ENCODE measurements at regions not wholly inside any gene's neighbourhood (a gene's known extent, or its start where the extent isn't known, plus 50 kb on each side); places are given as distances from the start of the nearest gene placed in this dataset.

DNA sequence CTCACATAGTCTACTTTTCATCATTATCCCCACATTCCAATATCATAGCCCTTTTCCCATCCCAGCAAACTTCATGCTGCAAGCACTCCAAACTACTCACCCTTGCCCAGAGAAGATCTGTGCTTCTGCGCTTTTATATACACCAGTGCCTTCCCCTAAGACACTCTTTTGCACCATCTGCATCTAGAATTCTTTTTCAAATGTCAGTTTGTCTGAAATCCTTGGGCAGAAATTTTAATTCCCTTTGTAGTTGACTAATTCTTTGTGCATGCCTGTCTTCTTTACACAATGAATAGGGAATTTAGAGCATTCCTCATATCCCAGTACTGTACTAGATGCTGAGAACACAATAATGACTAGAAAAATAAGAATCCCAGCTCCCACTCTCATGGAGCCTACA lies 298.9 kb downstream of the KCNN2 start:
- Histone ChIP-seq H3K27ac (no peak overlapping the region), H3K9me3 (no peaks in the 10 kb centered on the region), H3K4me1 (no peaks in the 10 kb centered on the region), H3K4me3 (no peak overlapping the region), H3K27me3 (no peaks in the 10 kb centered on the region), H3K36me3 (no peaks in the 10 kb centered on the region)
- DNase-seq (no peak), ATAC-seq (no peak)
- intact Hi-C loops (cut with DNase I), result no loop called here
- no peak for TF ChIP-seq POLR2A (IDR thresholded peaks at IDR 0.05)
- TF ChIP-seq, protein P1, sequence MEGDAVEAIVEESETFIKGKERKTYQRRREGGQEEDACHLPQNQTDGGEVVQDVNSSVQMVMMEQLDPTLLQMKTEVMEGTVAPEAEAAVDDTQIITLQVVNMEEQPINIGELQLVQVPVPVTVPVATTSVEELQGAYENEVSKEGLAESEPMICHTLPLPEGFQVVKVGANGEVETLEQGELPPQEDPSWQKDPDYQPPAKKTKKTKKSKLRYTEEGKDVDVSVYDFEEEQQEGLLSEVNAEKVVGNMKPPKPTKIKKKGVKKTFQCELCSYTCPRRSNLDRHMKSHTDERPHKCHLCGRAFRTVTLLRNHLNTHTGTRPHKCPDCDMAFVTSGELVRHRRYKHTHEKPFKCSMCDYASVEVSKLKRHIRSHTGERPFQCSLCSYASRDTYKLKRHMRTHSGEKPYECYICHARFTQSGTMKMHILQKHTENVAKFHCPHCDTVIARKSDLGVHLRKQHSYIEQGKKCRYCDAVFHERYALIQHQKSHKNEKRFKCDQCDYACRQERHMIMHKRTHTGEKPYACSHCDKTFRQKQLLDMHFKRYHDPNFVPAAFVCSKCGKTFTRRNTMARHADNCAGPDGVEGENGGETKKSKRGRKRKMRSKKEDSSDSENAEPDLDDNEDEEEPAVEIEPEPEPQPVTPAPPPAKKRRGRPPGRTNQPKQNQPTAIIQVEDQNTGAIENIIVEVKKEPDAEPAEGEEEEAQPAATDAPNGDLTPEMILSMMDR (IDR thresholded peaks at IDR 0.05), result no peak
- 83 to 96% (median 88%) methylated on average over 1 of the region's 1 CpG for WGBS, 4 donors

DNA sequence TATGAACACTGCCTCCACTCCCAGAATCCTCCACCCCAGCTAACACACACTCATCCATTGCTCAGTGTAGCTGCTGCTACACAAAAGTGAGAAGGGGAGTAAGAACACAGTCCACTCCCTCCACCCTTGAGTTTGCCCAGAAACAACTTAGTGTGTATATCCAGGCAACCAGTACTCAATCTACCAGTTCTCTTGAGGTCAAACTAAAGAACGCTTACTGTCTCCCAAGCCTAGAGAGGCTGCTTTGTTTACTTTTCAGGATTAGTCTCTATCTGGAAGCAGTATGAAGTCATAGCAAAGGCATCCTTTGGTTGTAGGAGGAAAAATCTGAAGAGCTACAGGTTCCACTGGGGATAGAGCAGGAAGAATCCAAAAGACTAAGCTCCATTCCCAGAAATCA lies 296.3 kb downstream of the KCNN2 start:
- 41 to 64% (median 51%) methylated on average over 1 of the region's 1 CpG for WGBS, 4 donors
- no peak for DNase-seq
- H3K27me3 ChIP-seq, result no peaks in the 10 kb centered on the region
- intact Hi-C loops (cut with DNase I), result no loop called here
- ATAC-seq, result no peak
- TF ChIP-seq POLR2A (IDR thresholded peaks at IDR 0.05), result no peak
- TF ChIP-seq, protein P1 (IDR thresholded peaks at IDR 0.05), result no peak
- no peaks in the 10 kb centered on the region for H3K9me3 ChIP-seq
- H3K4me3 ChIP-seq, result no peak overlapping the region
- H3K27ac ChIP-seq, result no peak overlapping the region
- H3K36me3 ChIP-seq, result no peaks in the 10 kb centered on the region
- H3K4me1 ChIP-seq, result no peaks in the 10 kb centered on the region

DNA sequence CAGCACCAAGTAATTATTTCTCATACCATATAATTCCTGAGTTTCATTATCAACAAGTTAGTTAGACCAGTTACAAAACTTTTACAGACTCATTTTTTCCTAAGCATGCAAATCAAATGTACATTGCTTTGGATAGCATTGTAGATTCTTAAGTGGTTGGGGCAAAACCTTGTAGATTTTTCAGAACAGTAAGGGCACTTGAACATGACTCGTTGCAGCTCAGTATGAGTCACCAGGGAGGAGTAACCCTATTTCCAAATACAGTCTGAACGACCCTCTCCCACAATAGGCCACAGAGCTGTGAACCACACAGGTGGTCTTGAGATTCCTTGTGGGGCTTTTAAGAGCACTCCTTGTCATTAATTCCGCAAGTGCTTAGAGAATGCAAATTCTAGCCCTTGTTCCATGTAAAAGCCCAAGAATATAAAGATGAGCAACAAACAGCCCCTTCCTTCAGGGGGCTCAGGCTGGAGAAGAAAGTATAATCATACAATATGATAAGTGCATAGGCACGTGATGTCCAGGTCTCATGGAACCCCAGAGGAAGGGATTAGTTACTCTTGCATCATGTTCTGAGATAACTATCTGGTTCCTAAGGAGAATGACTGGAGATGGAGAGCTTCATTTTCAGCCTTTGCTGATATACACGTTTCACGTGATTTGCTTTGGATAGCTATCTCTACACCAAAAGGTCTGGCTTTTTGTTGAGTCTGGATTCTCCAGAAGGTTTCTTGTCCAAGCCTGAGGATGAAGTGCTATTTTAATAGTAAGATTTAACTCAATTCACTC lies 295.7 kb downstream of the KCNN2 start:
- TF ChIP-seq, protein P1 (IDR thresholded peaks at IDR 0.05), result no peak
- no peak for TF ChIP-seq POLR2A (IDR thresholded peaks at IDR 0.05)
- no peaks in the 10 kb centered on the region for H3K4me1 ChIP-seq
- H3K4me3 ChIP-seq, result no peak overlapping the region
- intact Hi-C loops (cut with DNase I), result no loop called here
- WGBS, 4 donors, result 61 to 75% (median 65%) methylated on average over 6 of the region's 6 CpGs
- no peaks in the 10 kb centered on the region for H3K36me3 ChIP-seq
- no peaks in the 10 kb centered on the region for H3K27me3 ChIP-seq
- H3K27ac ChIP-seq, result no peak overlapping the region
- ATAC-seq (no peak), DNase-seq (no peak)
- no peaks in the 10 kb centered on the region for H3K9me3 ChIP-seq

DNA sequence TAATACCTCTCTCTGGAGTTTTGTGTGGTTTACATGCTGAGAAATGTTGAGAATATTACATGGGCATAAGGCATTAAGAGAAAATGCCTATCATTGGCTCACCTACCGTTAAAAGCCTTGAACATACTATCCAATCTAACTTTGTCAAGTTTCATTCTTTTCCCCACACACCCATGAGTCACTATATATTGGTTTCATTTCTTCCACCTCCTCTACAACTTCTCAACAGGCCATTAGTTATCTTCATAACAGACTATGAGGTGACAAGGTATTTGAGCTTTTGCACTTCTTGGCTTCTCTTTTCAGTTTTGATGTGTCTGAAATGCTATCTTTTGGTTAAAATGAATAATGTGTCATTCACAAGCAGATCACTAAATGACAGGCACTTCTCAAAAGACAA lies 288.0 kb downstream of the KCNN2 start:
- Histone ChIP-seq H3K9me3 (no peaks in the 10 kb centered on the region), H3K4me1 (no peaks in the 10 kb centered on the region), H3K27me3 (no peaks in the 10 kb centered on the region), H3K36me3 (no peaks in the 10 kb centered on the region), H3K4me3 (no peak overlapping the region), H3K27ac (no peak overlapping the region)
- TF ChIP-seq POLR2A (IDR thresholded peaks at IDR 0.05), result no peak
- TF ChIP-seq, protein P1 (IDR thresholded peaks at IDR 0.05), result no peak
- WGBS, 4 donors, result 46 to 72% (median 62%) methylated on average over 1 of the region's 1 CpG
- ATAC-seq (no peak), DNase-seq (no peak)
- intact Hi-C loops (cut with DNase I), result no loop called here
